HG03571 (cell line): ENCODE measurements at regions not wholly inside any gene's neighbourhood (a gene's known extent, or its start where the extent isn't known, plus 50 kb on each side); places are given as distances from the start of the nearest gene placed in this dataset.

ENCODE experiments used
- ATAC-seq: cut with Tn5 transposase; IDR thresholded peaks from one replicate; pipeline ENCODE4 v1.9.1; 2021; ENCODE audit not compliant: unreplicated experiment

DNA sequence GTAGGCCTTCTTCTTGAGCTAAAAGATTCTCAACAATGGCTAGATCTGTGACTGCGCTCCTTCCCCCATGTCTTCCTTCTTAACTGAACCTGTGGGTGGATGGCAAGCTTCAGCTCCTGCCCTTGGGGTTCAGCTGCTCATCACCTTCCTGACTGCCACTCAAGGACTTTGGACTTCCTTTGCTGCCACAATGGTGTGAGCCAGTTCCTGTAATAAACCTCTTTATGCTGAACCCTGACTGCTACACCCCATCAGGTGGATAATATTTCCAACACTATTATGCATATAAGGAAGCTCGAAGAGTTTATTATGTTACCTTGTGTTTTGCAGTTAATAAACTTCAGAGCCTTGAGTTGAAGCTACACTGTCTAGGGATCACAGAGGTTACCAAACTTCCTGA is 208.9 kb upstream of the SLC10A2 start:
- no peak for ATAC-seq

DNA sequence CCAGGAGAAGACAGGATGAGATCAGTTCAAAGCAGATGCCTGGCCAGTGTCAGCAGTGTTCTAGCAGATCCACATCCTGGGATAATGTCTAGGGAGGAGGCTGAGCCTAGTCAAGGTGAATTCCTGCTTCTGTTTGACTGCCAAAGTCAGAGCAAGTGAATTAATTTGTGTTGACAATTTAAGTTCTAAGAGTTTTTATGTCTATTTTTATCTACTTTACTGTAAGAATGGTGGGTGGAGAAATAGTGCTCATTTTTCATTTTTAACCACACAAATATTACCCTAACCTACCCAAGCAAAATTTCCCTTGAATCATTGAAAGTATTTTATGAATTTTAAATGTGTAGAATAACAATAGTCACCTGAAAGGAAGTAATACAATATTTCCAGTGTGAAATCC is 207.6 kb upstream of the SLC10A2 start:
- no peak for ATAC-seq

DNA sequence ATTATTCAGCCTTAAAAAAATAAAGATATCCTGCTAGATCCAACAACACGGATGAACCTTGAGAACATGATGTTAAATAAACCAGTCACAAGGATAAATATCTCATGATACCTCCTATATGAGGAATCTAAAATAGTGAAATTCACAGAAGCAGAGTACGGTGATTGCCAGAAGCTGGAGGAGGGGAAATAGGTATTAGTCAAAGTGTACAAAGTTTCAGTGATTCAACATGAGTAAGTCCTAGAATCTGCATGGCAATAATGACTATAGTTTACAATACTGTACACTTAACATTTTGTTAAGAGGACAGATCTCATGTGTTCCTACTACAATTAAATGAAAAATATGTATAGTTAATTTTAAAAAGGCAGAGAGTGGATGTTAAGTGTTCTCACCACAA is 206.6 kb upstream of the SLC10A2 start:
- ATAC-seq: no peak

DNA sequence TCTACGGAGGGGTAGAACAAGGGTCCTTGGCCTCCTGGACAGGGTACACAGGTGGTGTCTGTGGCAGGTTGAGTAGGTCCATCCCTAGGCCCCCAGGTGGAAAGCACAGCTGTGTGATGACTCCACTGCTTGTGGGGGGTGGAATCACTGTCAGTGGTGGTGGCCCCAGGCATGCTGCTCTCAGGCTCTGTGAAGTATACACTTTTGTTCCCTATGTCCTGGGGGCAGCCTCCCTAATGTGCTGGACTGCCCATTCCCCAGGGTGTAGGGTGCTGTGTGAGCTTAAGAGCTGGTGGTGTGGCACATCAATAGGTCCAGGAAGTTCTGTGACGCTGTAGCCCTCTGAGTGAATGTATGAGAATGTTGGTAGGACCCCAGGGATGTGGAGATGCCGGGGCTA is 197.2 kb upstream of the SLC10A2 start:
- ATAC-seq: no peak

DNA sequence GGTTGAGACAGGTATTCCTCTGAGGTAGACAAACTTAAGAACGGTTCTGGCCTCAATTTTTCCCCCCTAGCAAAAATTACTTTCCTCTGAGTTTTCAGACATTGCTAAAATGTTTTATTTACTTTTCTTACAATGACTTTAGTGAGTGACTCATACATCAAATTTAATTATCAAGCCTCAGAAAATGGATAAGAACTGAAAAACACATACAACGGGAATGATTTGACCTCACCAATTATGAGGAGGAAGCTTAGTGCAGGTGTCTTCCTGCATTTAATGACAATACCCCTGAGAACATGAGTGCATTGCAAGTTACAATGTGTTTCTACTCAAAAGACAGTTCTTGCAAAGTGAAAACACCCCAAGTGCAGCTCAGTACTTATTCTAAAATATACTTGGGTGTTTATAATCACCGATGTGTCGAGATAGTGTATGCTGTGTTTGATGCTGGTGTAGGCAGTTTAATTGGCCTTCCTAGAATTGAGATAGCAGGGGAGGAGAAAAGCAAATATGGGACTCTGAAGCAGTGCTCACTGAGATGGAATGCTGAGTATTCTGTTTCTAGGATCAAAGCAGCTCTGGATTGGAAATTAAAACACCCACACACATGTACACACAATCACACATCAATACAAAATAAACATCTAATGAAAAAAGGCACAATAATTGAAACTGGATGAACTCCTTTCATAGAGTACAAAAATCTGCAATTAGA is 189.5 kb upstream of the SLC10A2 start:
- no peak for ATAC-seq

DNA sequence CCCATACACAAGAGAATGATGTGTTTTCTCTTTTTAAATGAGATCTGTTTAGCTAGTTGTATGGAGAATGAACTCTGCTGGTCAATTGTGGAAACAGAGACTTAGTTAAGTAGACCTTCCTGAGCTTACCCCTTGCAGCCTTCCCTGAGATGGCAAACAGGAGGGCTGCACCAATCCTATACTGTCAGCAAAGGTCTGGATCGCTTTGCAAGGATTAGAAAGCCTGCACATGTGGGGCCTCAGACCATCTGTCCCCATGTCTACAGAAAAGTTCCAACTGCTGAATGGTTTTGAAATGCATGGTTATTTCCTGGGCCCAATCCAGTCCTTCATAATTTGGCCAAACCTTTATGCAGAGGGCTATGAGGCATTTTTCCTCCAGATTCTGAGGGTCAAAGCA is 183.9 kb upstream of the SLC10A2 start:
- no peak for ATAC-seq

DNA sequence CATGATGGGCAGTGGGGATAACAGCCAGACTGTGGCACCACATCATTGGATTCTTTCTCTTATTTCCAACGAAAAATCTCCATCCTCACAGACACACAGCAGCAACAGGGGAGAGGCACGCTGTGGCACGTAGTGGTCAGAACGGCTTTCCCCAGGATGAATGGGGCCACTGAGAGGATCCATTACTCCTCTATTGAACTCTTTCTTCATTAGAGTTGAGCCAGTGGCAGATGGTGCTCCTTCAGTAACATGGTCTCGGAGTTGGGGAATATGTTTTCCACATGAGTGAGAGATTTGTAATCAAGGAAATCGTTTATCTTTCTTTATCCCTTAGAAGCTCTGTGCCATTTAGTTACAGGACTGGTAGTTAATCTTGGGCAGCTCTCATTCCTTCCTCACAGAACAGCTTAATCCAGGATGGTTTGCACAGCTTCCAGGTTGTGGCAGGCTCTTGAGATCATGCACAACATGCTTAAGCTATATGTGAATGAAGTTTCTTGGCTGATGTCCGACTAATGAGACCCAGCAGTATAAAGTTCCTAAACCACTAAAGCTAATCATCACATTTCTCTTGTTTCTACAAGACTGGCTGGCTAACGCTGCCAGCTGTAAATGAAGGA is 180.5 kb upstream of the SLC10A2 start:
- ATAC-seq: no peak

DNA sequence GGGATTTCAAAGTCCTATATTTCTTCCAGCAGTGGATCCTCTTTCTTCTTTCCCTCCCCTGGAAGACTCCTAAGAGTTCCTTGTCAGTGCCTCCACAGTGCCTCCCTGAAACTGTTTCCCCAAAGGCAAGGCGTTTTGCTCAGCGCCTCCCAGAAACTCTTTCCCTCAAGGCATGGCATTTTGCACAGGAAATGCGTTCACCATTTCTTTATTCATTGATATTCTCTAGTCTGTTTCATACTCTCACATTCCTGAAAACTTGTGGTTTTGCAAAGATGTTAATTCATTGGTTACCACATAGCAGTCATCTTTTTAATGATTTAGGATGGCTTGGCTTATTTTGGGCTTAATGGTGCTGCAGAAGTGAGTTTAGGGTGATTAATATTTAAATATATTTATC is 177.3 kb upstream of the SLC10A2 start:
- no peak for ATAC-seq

DNA sequence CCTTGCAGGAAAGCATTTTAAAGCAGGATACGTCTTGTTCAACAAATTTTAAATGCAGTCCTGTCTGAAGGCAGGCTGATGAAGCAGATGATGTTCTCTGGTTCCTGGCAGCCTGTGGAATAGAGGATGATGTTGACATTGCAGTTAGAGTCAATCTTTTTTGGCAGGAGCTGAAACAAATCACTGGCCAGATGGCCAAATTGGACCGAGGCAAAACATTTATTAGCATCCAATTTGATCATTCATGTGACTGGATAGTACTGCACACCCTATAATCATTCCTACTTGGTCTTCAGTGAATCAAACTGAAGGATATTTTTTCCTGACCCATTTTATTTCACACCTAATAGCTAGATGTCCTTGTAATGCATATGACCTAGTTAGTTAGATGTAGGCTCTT is 172.2 kb upstream of the SLC10A2 start:
- no peak for ATAC-seq

DNA sequence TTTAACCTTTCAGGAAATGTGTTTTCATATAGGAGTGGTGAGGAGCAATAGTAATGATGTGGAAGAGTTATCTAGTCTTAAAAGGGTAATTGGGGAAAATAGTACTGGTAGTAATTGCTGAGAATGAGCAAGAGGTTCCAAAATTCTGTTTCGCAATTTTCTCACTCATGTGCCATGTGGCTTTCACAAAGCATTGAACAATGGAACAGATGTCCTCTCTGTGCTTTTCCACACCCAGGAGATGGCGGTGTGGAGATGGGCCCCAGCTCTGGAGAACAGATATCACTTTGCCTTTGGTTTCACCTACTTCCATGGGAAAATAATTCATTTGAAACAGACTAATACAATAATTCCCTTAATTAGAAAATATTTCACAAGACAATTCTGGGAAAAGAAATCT is 170.0 kb upstream of the SLC10A2 start:
- ATAC-seq: no peak

DNA sequence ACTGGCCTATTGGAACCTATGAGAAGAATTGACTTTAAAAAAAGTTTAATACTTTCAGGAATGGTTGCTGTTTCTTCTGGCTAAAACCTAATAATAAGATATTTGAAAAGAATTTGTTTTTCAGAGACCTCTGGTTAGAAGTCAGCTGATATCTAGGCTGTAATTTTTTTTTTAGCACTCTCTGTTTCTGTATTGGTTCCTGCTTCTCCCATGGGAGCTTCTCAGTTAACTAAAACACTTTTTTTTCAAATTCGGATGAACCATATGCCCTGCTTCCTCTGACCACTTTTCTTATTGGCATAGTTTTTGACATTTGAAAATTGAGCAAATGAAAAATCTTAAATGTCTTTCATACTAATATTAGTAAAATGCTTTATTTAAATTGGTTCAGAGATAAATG is 163.5 kb upstream of the SLC10A2 start:
- ATAC-seq: no peak

DNA sequence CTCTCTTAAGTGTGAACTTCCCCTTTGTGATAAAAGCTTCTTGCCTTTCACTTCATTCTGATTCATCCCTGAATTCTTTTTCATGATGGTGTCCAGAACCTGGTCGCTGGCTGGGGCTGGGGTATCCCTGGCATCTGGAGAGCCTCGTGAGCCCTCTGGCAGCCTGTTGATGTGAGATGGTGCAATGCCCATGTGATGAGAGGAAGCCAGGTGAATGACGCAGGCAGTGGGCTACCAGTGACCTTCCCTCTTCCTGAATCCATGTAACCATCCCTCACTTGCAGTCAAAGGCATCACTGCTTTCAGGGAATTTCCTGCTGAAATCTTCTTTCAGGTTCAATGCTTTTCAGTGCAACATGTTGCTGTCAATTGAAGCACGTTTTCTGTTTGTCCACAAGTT is 158.6 kb upstream of the SLC10A2 start:
- no peak for ATAC-seq

DNA sequence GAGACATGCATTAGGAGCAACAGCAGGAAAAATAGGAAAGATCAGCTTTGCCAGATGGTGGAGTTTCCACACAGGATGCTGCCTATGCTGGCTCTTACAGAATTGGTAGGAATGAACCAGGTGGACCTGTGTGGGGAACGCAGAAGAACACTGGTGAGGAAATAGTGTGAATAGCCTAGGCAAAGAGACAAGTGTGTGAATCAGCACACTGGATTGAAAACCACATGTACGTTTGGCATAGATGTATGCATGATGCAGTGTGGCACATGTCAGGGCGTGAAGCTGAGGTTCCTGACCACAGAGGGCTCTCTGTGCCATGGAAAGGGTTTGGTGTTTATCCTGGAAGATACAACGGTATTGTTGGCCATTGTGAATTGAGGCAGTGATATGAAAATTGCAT is 156.5 kb upstream of the SLC10A2 start:
- ATAC-seq: no peak

DNA sequence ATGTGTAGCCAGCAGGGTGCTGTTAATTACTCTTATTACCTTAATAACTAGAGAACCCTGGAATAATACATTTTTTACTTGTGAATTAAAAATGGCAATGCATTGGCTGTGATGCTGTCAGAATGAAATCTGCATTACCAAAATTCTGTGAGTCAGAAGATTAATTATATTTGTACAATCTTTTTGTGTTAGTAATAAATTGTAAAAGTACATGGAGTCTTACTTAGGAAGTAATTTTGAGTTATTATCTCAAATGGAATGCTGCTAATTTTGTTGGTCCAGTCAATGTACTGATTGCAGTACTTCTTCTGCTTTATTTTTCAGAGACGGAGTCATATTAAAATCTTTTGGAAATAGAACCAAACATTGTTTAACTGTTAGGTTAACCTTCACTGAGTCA is 152.0 kb upstream of the SLC10A2 start:
- ATAC-seq: no peak

DNA sequence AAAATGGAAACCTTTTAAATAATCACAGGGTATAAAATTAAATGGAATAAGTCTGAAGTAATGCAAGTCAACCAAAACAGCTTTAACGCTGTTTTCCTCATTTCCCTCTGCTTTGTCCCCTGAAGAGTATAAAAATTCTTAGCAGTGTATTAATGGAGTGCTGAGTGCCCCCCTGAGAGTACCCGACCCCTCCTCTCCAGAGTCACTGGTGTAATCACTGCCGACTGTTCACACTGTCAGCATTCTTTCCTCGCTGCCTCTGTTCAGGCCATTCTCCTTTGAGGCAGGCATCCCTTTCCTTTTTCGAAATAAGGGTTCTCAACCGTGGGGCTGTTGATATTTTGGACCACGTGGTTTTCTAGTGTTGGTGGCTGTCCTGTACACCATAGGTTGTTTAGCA is 146.9 kb upstream of the SLC10A2 start:
- ATAC-seq: no peak

DNA sequence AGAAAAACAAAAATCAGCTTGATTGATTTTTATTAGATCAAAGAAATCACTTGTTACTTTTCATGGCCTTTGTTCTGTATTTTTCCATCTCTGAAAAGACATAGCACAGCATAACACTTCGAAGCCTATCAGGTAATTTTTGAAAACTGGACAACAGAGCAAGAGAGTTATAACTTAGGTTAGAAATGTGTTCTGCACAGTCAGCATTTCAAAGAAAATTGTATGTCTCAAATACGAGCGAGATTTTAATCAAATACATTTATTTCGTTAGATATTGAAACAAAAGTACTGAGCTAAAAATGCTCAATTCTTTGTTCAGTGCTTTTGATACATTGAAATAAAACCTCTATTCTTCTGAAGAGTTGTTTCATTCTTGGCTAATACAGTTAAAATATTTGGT is 144.1 kb upstream of the SLC10A2 start:
- ATAC-seq: no peak

DNA sequence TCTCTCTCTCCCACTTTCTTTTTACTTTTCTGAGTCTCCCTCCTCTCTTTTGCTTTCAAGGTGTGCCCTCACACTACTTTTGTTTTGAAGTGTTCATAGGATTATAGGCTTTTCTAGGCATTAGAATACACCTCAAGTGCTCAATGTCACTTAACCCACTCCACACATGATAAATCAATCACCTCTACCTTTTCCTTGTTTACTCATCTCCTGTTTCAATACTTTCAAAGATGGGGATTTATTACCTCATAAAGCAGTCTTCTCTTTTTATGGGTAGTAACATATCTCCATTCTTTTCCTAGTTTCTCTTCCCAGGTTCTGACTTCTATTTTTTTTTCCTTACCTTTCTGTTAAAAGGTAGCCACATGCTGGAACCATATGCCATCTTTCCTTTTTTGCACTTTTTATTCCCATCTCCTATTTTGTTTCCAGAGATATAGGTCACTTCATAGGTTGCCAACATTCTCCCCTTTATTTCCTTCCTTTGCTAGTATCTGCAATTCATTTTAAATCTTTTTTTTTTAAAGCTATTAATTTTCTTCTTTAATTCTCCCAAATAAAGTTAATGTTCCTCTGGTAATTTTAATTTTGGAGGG is 137.6 kb upstream of the SLC10A2 start:
- no peak for ATAC-seq

DNA sequence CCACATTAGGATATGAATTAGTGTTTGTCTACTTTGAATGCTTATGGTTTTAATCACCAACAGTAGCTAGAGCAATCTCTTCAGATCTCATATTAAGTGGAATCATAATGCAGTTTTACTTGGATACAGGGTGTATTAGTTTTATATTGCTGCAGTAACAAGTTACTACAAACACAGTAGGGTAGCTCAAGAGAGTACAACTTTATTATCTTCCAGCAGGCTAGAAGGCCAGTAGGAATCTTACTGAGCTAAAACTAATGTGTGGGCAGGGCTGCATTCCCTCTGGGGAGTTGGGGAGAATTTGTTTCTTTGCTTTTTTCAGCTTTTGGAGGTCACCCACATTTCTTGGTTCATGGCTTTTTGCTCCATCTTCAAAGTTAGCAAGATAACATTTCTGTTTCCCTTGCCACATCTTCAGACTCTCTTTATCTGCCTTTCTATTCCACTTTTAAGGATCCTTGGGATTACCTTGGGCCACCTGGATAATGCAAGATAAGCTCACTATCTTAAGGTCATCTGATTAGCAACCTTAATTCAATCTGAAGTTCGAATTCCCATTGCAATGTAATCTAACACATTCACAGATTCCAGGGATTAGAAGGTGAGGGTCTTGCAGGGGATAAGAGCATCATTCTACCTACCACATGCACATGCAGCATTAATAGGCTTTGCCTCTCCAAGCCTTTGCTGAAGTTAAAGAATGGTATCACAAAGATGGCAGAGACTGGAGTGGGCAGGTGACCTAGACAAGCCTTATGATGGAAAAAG is 134.1 kb upstream of the SLC10A2 start:
- no peak for ATAC-seq

DNA sequence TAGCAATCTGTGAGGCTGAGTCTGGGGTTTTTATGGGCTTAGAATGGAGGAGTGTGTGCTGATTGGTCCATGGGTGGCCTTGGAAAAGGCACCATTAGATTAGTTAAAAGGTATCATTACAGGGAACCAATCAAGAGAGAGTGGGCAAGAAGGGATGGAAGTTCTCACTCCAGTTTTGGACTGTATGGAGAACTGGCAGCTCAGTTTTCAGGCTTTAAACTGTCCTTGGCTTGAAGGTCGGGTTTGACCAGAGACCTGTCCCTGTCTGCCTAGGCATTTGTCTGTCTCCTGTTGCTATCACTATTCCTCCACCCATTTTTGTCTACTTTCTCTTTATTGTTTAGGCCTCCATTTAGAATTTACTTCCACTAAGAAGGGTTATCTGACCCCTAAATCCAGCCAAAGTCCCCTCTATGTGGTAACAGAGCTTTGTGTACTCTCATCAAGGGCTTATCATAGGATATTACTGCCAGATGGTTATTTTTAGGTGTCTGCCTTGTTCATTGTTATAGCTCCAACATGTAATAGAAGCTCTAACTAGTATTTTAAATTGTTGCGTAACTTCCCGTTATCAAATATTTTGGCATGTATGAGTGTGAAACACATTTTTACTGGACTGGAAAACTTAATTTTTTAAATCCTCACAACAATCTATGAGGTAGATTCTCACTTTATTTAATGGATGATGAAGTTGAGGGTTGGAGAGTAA is 133.3 kb upstream of the SLC10A2 start:
- no peak for ATAC-seq

DNA sequence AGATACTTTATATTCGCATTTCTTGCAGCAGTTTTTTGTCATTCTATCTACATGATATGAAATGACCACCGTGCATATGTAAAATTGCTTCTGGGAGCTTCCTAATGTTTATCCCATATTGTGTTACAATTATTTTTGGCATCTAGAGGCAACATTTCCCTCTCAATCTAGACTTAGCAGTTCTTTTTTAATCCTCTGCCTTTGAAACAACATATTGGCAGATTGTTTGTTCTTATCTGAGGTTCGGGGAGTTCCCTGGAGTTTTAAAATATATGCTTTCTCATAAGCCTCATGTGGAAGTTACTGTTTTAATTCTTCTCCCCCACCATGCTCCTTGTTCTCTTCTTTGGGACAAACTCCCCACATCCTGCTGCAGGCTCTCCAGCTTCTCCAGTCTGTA is 130.1 kb upstream of the SLC10A2 start:
- no peak for ATAC-seq

DNA sequence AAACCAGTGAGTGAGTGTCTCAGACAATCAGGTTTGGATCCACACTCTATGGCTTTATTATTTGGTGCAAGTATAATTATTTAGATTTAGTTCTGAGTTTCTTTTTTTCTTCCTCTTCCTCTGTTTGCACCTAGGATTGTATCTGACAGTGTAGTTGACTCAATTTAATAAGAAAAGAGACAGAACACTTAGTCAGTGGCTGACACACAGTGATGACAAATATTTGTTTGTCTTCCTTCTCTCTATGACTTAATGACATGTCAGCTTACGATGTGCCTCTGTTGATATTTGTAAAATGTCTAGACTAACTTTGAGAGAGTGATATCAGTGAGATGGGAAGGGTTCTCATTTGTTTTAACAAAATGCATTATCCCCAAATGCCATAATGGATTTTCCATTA is 129.5 kb upstream of the SLC10A2 start:
- ATAC-seq: no peak
